ENCODE measurements at regions not wholly inside any gene's neighbourhood (a gene's known extent, or its start where the extent isn't known, plus 50 kb on each side); places are given as distances from the start of the nearest gene placed in this dataset.

DNA sequence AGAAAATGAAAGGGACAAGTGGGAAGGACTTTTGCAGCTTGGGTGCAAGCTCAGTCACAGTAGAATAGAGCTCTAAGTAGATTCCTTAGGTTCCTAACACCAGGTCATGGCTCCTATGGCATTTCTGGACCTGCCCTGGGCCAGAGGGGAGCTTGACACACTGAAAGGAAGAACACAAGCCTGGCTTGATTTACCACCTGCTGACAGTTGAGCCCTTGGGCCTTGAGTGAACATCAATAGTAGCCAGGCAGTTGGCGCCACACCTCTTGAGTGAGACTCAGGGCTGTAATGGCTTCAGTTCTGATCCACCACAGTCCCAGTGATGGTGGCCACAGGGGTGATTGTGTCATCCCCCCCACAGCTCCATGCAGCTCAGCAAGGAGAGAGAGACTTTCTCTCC, 221.9 kb upstream of the PCDH17 start:
- H3K9me2 ChIP-seq (replicated peaks; ENCODE audit: low read depth, low read length), result 0 out of 2 replicates have a peak, but pooled peaks cover 3% of the 10 kb centered on the region
- H3K4me1 ChIP-seq (ENCODE audit: insufficient read depth, low read length, poor library complexity, severe bottlenecking), result no peaks in the 10 kb centered on the region
- H3K79me2 ChIP-seq (ENCODE audit: insufficient read depth, low read length), result no peaks in the 10 kb centered on the region
- H4K20me1 ChIP-seq (ENCODE audit: insufficient read depth, low read length, poor library complexity, severe bottlenecking), result no peaks in the 10 kb centered on the region
- H3K9me3 ChIP-seq (ENCODE audit: insufficient read depth, low read depth, low read length), result no peaks in the 10 kb centered on the region
- H2AFZ ChIP-seq (ENCODE audit: low read length), result no peak overlapping the region
- no peaks in the 10 kb centered on the region for H3K36me3 ChIP-seq (ENCODE audit: insufficient read depth, low read length)
- H3K4me3 ChIP-seq (ENCODE audit: low read length, poor library complexity, severe bottlenecking), result no peak overlapping the region
- H3K4me2 ChIP-seq (ENCODE audit: low read depth, low read length, poor library complexity, severe bottlenecking), result no peak overlapping the region
- TF ChIP-seq, protein P1, sequence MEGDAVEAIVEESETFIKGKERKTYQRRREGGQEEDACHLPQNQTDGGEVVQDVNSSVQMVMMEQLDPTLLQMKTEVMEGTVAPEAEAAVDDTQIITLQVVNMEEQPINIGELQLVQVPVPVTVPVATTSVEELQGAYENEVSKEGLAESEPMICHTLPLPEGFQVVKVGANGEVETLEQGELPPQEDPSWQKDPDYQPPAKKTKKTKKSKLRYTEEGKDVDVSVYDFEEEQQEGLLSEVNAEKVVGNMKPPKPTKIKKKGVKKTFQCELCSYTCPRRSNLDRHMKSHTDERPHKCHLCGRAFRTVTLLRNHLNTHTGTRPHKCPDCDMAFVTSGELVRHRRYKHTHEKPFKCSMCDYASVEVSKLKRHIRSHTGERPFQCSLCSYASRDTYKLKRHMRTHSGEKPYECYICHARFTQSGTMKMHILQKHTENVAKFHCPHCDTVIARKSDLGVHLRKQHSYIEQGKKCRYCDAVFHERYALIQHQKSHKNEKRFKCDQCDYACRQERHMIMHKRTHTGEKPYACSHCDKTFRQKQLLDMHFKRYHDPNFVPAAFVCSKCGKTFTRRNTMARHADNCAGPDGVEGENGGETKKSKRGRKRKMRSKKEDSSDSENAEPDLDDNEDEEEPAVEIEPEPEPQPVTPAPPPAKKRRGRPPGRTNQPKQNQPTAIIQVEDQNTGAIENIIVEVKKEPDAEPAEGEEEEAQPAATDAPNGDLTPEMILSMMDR (conservative IDR thresholded peaks at IDR 0.05; ENCODE audit: low read length), result no peak
- TF ChIP-seq EZH2phosphoT487 (IDR thresholded peaks at IDR 0.05; ENCODE audit: borderline replicate concordance), result no peak
- H3K27me3 ChIP-seq (ENCODE audit: insufficient read depth, low read length, poor library complexity, severe bottlenecking), result no peaks in the 10 kb centered on the region
- no peaks in the 10 kb centered on the region for H3F3A ChIP-seq (ENCODE audit: low read depth)
- H3K9ac ChIP-seq (ENCODE audit: low read depth, low read length, poor library complexity, severe bottlenecking), result no peak overlapping the region

DNA sequence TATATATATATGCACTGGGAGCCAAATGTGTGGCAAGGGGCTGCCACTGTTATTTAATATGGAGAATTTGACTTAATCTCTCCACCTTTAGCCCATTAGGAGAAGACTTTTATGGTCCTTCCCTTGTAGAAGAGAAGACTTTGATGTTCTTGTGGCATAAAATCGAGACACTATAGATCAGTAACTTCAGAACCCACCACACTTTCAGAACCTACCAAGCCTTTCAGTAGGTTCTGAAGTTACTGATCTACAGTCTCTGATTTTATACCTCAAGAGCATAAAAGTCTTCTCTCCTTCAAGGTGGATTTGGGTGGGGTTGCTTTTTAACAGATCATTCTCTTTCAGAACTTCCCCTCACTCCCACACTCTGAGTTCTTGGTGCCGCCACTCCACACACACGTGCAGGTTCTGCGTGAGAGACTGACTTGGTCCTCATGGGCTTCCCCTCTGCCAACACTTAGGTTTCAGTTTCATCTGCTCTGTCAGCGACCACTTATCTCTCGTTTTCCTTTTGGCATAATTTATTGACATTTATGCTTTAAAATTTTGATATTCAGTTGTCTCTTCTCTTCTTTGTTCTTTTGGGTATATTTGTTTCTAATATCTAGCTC, 213.4 kb upstream of the PCDH17 start:
- Histone ChIP-seq H4K20me1 (ENCODE audit: insufficient read depth, low read length, poor library complexity, severe bottlenecking) (no peaks in the 10 kb centered on the region), H3K9me3 (ENCODE audit: insufficient read depth, low read depth, low read length) (no peaks in the 10 kb centered on the region), H3K36me3 (ENCODE audit: insufficient read depth, low read length) (no peaks in the 10 kb centered on the region), H2AFZ (ENCODE audit: low read length) (no peak overlapping the region), H3K4me3 (ENCODE audit: low read length, poor library complexity, severe bottlenecking) (no peak overlapping the region), H3K27me3 (ENCODE audit: insufficient read depth, low read length, poor library complexity, severe bottlenecking) (no peaks in the 10 kb centered on the region), H3K9me2 (replicated peaks; ENCODE audit: low read depth, low read length) (no peaks in the 10 kb centered on the region), H3K9ac (ENCODE audit: low read depth, low read length, poor library complexity, severe bottlenecking) (no peak overlapping the region), H3K4me1 (ENCODE audit: insufficient read depth, low read length, poor library complexity, severe bottlenecking) (no peaks in the 10 kb centered on the region), H3F3A (ENCODE audit: low read depth) (no peaks in the 10 kb centered on the region), H3K79me2 (ENCODE audit: insufficient read depth, low read length) (no peaks in the 10 kb centered on the region), H3K4me2 (ENCODE audit: low read depth, low read length, poor library complexity, severe bottlenecking) (no peak overlapping the region)
- no peak for TF ChIP-seq EZH2phosphoT487 (IDR thresholded peaks at IDR 0.05; ENCODE audit: borderline replicate concordance)
- TF ChIP-seq, protein P1 (conservative IDR thresholded peaks at IDR 0.05; ENCODE audit: low read length), result no peak

DNA sequence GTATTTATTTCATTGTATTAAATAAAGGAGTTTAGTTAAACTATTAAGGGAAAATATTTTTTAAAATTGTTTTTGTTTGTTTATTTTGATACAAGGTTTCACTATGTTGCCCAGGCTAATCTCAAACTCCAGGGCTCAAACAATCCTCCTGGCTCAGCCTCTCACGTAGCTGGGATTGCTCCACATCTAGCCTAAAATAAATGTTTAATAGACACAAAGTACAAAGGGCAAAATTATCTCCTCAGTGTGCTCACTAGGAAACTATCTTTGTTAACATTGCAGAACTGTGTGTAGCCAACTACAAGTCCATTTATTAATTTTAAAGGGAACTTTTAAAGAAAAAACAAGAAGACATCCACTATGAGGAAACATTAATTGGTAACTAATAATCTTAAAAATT, 207.2 kb upstream of the PCDH17 start:
- Histone ChIP-seq H4K20me1 (ENCODE audit: insufficient read depth, low read length, poor library complexity, severe bottlenecking) (no peaks in the 10 kb centered on the region), H3K4me3 (ENCODE audit: low read length, poor library complexity, severe bottlenecking) (no peak overlapping the region), H3K4me1 (ENCODE audit: insufficient read depth, low read length, poor library complexity, severe bottlenecking) (no peaks in the 10 kb centered on the region), H3F3A (ENCODE audit: low read depth) (no peaks in the 10 kb centered on the region), H3K9me3 (ENCODE audit: insufficient read depth, low read depth, low read length) (peaks cover 7% of the 10 kb centered on the region; the same call in 1 of the 2 replicates), H2AFZ (ENCODE audit: low read length) (no peak overlapping the region), H3K4me2 (ENCODE audit: low read depth, low read length, poor library complexity, severe bottlenecking) (no peak overlapping the region), H3K9ac (ENCODE audit: low read depth, low read length, poor library complexity, severe bottlenecking) (no peak overlapping the region), H3K36me3 (ENCODE audit: insufficient read depth, low read length) (no peaks in the 10 kb centered on the region), H3K79me2 (ENCODE audit: insufficient read depth, low read length) (no peaks in the 10 kb centered on the region), H3K9me2 (replicated peaks; ENCODE audit: low read depth, low read length) (0 out of 2 replicates have a peak, but pooled peaks cover 4% of the 10 kb centered on the region), H3K27me3 (ENCODE audit: insufficient read depth, low read length, poor library complexity, severe bottlenecking) (no peaks in the 10 kb centered on the region)
- TF ChIP-seq, protein P1 (conservative IDR thresholded peaks at IDR 0.05; ENCODE audit: low read length), result no peak
- no peak for TF ChIP-seq EZH2phosphoT487 (IDR thresholded peaks at IDR 0.05; ENCODE audit: borderline replicate concordance)

Measured in Loucy (cell line).